ENCODE measurements at regions not wholly inside any gene's neighbourhood (a gene's known extent, or its start where the extent isn't known, plus 50 kb on each side); places are given as distances from the start of the nearest gene placed in this dataset.

DNA sequence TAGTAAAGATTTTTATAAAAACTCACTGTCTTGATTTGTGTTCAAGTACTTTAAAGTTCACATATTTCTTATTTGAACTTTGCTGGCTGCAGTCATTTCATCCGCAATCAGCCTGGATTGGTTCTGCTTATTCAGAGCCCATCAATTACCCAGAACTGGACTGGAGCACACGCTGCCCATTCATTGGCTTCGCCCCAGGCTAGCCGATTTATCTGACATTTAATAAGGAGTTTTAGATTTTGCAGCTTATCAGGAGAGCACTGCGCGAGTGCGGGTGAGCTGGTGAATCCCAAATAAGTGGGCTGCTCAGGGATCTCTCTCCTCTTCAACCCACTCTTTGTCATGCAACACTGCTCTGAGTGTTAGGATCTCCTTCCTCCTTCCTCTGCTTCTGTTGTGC is 166.0 kb upstream of the GPR26 start:
- no peak for DNase-seq (ENCODE audit: low read depth, low spot score)
- no peak overlapping the region for H3K4me3 ChIP-seq (ENCODE audit: low read length)

DNA sequence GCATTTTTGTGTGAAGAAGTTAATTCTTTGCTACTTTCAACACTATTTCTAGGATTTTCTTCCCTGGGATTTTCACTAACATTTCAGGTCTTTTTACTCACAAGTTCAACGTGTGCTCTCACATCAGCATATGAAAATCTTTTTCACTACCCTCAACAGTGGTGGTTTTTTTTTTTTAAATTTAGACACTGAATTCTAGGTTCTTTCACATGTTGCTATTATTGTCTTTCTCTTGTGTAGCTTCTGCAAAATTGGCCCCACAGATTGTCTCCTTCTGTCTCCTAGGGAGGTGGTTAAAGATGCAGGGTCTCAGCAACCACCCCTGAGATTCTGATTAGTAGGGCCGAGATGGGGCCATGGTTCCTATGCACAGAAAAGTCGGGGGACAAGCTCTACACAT is 165.0 kb upstream of the GPR26 start:
- DNase-seq (ENCODE audit: low read depth, low spot score), result no peak
- no peak overlapping the region for H3K4me3 ChIP-seq (ENCODE audit: low read length)

GRCh38 chr10:123502983-123503382 is 163.2 kb upstream of the GPR26 start:
- no peak overlapping the region for H3K4me3 ChIP-seq (ENCODE audit: low read length)
- DNase-seq (ENCODE audit: low read depth, low spot score), result no peak

DNA sequence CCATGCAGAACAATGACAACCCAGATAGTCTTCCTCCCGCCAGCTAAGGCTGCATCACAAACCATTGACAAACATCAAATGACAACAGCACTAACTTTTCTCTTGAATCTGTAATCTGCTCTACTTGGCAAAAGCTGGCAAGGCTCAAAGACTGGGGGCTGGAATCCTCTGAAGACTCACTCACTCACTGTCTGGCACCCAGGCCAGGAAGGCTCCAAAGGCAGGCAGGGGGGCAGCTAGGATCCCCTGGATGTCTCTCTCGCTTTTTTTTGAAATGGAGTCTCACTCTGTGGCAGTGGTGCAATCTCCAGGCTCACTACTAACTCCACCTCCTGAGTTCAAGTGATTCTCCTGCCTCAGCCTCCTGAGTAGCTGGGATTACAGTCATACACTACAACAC is 159.7 kb upstream of the GPR26 start:
- no peak overlapping the region for H3K4me3 ChIP-seq (ENCODE audit: low read length)
- DNase-seq (ENCODE audit: low read depth, low spot score), result no peak

- no peak overlapping the region for H3K4me3 ChIP-seq (ENCODE audit: low read length)
- DNase-seq (ENCODE audit: low read depth, low spot score), result no peak
Measured at GRCh38 chr10:123507298-123507697, 158.9 kb upstream of the GPR26 start.

DNA sequence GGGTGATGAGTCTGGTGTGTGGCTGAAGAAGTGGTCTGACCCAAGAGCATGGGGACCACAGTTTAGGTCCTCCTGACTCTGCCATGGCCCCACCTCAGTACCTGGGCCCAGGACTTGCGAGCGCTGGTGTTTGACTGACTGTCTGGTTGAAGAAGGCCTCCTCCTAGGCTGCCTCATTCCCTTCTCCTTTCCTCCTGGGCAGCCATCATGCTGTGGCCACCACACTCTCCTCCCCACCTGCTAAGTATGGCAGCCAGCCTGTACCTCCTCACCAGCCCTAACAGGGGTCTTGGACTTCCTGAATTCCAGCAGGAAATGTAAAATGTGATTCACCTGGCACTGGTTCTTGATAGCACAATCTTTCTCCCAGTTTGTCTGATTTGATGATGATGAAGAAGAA is 156.8 kb upstream of the GPR26 start:
- DNase-seq (ENCODE audit: low read depth, low spot score), result no peak
- H3K4me3 ChIP-seq (ENCODE audit: low read length), result no peak overlapping the region

DNA sequence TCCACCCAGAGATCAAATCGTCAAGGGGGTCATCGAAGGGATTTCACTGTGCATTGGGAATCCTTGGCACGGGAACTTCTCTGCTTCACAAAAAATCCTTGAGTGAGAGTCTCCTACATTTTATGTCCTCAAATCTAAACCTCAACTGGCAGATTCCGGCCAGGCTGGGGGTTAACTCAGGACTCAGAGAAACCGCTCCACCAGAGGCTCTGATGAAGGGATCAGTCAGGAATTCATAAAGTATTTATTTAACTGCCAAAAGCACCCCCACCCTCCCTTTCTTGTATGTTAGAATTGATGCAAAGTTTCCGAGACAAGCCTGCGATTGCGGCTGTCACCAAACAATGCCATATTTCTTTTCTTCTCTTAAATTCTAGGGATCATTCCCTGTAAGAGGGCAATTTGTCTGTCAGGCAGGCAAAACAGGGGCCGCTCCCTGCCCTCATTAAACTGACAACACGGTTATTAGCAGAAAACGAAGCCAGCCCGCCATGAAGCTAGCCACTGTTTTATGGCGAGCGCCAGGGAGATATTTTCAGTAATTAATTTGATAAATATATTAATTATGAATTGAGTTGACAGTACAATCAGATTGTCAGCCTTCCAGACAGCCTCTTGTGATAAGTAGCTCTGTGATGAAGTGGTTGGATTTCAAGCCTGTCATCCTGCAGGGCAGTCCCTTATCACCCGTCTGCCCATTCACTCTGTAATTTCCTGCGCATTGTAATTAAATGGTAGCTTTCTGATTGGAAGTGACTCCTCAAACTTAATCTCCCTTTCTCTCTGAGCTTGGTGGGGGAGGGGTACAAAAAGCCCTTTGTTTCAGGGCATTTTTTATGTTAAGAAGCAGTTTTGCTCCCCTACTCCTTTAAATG is 153.0 kb upstream of the GPR26 start:
- DNase-seq (ENCODE audit: low read depth, low spot score), result no peak
- no peak overlapping the region for H3K4me3 ChIP-seq (ENCODE audit: low read length)

DNA sequence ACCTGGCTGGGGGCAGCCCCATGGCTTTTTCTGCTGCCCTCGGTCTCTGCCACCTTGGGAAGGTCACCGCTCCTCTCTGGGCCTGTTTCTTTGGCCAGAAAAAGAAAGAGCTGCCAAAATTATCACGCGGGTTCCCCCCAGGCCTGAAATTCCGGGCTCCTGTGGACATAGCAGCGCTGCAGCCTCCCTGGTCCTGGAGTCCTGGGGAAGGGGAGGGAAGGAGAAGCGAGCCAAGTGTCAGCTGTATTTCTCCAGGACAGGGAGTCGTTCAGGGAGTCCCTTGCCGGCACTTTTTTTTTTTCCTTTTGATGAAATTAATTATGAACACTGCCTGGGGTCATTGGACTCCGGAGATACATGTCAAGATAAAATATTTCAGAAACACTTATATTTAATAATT is 152.3 kb upstream of the GPR26 start:
- DNase-seq (ENCODE audit: low read depth, low spot score), result no peak
- no peak overlapping the region for H3K4me3 ChIP-seq (ENCODE audit: low read length)

- DNase-seq (ENCODE audit: low read depth, low spot score), result no peak
Measured at GRCh38 chr10:123514996-123515395, 151.2 kb upstream of the GPR26 start.

GRCh38 chr10:123515661-123516060 is 150.5 kb upstream of the GPR26 start:
- H3K4me3 ChIP-seq (ENCODE audit: low read length), result no peak overlapping the region
- no peak for DNase-seq (ENCODE audit: low read depth, low spot score)

More at GRCh38 chr10:123514996-123515395, 151.2 kb upstream of the GPR26 start:
- no peak overlapping the region for H3K4me3 ChIP-seq (ENCODE audit: low read length)

- no peak for DNase-seq (ENCODE audit: low read depth, low spot score)
- H3K4me3 ChIP-seq (ENCODE audit: low read length), result no peak overlapping the region
Measured at GRCh38 chr10:123516291-123516690, 149.9 kb upstream of the GPR26 start.

- no peak for DNase-seq (ENCODE audit: low read depth, low spot score)
- no peak overlapping the region for H3K4me3 ChIP-seq (ENCODE audit: low read length)
Measured at GRCh38 chr10:123517426-123517825, 148.7 kb upstream of the GPR26 start.

DNA sequence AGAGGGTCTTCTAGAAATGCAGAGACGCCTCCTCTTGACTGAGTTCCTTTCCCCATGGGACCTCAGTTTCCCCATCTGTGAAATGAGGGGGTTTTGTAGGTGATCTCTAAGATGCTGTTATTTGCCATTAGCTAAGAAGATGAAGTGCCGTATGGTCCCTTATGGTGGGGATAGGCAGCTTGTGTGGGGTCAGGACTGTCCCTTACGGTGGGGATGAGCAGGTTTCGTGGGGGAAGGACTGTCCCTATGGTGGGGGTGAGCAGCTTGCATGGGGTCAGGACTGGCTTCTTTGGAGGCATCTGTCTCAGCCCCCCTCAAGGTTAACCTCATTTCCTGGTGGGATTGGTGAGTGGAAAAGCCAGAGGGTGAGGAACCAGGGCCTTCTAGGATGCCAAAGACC is 148.3 kb upstream of the GPR26 start:
- DNase-seq (ENCODE audit: low read depth, low spot score), result no peak

GRCh38 chr10:123518765-123519164 is 147.4 kb upstream of the GPR26 start:
- DNase-seq (ENCODE audit: low read depth, low spot score), result no peak
- H3K4me3 ChIP-seq (ENCODE audit: low read length), result no peak overlapping the region

More for the DNA sequence above, 148.3 kb upstream of the GPR26 start:
- H3K4me3 ChIP-seq (ENCODE audit: low read length), result no peak overlapping the region

GRCh38 chr10:123519861-123520260 is 146.3 kb upstream of the GPR26 start:
- no peak for DNase-seq (ENCODE audit: low read depth, low spot score)
- H3K4me3 ChIP-seq (ENCODE audit: low read length), result no peak overlapping the region

DNA sequence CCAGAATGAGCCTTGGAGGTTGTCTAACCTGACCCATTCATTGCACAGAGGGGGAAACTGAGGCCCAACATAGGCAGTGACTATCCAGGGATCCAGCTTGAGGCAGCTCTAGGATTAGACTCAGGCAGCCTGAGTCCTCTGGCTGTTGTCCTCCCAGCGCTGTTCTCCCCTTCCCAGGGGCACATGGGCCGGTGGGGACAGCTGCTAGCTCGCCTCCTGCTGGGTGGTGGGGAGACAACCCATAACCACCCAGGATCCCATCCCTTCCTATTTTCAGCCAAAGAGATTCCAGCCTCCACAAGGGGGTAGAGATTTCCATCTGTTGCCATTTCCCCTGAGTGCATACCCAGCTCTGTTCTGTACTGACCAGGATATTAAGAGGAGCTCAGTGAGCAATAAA is 145.1 kb upstream of the GPR26 start:
- H3K4me3 ChIP-seq (ENCODE audit: low read length), result no peak overlapping the region
- DNase-seq (ENCODE audit: low read depth, low spot score), result no peak

GRCh38 chr10:123521556-123521955 is 144.6 kb upstream of the GPR26 start:
- H3K4me3 ChIP-seq (ENCODE audit: low read length), result no peak overlapping the region
- no peak for DNase-seq (ENCODE audit: low read depth, low spot score)

DNA sequence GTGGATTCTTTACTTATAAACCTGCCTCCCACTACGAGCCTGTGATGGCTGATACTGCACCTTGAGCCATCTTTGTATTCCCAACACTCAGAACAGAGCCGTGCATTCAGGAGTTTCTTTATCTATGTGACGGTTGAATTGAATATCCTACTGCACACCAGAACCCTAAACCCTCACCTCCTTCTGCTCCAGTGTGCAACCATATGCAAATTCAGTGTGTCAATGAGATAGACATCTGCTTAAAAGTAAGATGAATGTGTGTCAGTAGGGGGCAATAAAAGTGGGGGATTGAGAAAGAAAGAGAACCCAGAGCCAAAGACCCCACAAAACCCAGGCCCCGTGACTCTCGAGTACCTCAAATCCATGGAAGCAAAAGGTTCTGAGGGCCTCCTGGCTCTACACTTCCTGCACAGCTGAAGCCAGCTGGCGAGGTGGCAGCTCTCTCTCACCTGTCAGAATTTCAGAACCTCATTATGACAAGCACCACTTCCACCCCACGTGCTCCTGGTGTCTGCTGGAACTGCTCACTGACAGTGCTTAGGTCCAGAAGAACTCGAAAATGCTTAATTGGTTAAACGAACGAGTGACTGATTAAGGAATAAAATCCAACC is 143.3 kb upstream of the GPR26 start:
- no peak for DNase-seq (ENCODE audit: low read depth, low spot score)
- no peak overlapping the region for H3K4me3 ChIP-seq (ENCODE audit: low read length)

GRCh38 chr10:123523833-123524232 is 142.3 kb upstream of the GPR26 start:
- no peak overlapping the region for H3K4me3 ChIP-seq (ENCODE audit: low read length)
- no peak for DNase-seq (ENCODE audit: low read depth, low spot score)

DNA sequence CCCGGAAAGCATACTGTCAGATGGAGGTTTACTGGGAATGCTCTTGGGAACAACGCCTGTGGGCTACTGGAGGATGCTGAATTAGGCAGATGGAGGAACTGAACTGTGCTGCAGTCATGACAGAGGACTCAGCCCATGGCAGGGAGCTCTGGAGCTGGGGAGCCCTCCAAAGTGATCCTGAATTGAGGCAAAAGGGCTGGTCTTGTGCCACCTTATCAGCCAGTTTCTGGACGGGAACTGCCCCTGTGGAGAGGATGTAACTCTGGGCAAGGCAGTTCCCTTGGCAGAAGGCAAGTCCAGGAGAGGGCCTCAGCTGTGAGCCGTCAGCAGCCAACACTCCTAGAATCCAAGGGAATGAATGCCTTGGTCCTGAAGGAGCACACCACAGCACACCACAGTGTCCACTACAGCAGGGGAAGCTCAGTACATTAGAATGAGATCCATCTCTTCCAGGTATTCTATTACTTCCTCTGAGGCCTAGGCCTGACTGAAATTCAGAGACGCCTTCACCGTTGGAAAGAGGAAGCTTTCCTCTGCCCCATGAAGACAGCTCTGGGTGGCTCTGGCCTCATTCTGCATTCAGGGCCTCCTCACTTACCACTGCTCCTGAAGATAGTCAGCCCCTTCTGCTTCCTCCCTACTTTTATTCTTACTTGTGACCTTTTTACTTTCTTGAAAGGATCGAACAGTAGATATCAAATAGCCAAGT is 139.6 kb upstream of the GPR26 start:
- no peak overlapping the region for H3K4me3 ChIP-seq (ENCODE audit: low read length)
- DNase-seq (ENCODE audit: low read depth, low spot score), result no peak

Data from Jurkat, Clone E6-1 (cell line).